Endothelial cell of umbilical vein (primary cell): ENCODE measurements at regions not wholly inside any gene's neighbourhood (a gene's known extent, or its start where the extent isn't known, plus 50 kb on each side); places are given as distances from the start of the nearest gene placed in this dataset.

ENCODE experiments used
- BruUV-seq: library from RNA; stranded (reverse); fragments of 400-500 nt; replicated peaks from 2 replicates; lab custom pipeline; 2021; lab: Mats Ljungman, UMichigan
- CTCF ChIA-PET: fragments of 300-600, 350-600 bp; sonication (Branson Sonifier 250); formaldehyde crosslinking; loops from one replicate; lab custom pipeline; 2021; ENCODE audit warnings: antibody characterized with exemption, inconsistent platforms; lab: Charles Lee
- POLR2A ChIA-PET: fragments of 300-600, 350-600 bp; sonication (Branson Sonifier 250); formaldehyde crosslinking; loops from one replicate; lab custom pipeline; 2021; ENCODE audit warnings: antibody characterized with exemption, inconsistent platforms; lab: Charles Lee
- DNase-seq: peaks from one replicate; pipeline ENCODE4 v3.0.0-alpha.2; 2011; ENCODE audit warnings: low read depth, low spot score
- FAIRE-seq: peaks from 2 replicates; lab custom pipeline; 2011; peaks lifted over from hg19 to GRCh38; lab: Jason Lieb, UNC
- H2AFZ ChIP-seq: 2 replicates; pipeline ENCODE4 v1.6.0; 2012; ENCODE audit warnings: low read depth, low read length, control low read depth, inconsistent platforms
- H3K27ac ChIP-seq: 2 replicates; pipeline ENCODE4 v1.5.1; 2011; ENCODE audit warnings: low read depth, mild to moderate bottlenecking, control low read depth, low read length, moderate library complexity; ENCODE audit not compliant: insufficient read depth
- H3K27me3 ChIP-seq, 2 experiments: 2 replicates each; pipeline versions ENCODE4 v1.6.0 to v1.6.1; 2011; ENCODE audit warnings: low read length in 2 of 2, mixed read lengths in 1 of 2; ENCODE audit not compliant: control insufficient read depth in 2 of 2, insufficient read depth in 2 of 2
- H3K36me3 ChIP-seq, 2 experiments: 2 replicates in 1 of 2; 3 replicates in 1 of 2; pipeline ENCODE4 v1.5.1; 2011; ENCODE audit warnings: low read length in 2 of 2, mild to moderate bottlenecking in 1 of 2, moderate library complexity in 1 of 2; ENCODE audit not compliant: control insufficient read depth in 2 of 2, insufficient read depth in 2 of 2; ENCODE audit errors: extremely low read depth in 1 of 2
- H3K4me1 ChIP-seq: 3 replicates; pipeline ENCODE4 v1.5.1; 2011; ENCODE audit warnings: mild to moderate bottlenecking, low read length; ENCODE audit not compliant: control insufficient read depth, insufficient read depth; ENCODE audit errors: extremely low read depth
- H3K4me2 ChIP-seq: 2 replicates; pipeline ENCODE4 v1.6.1; 2011; ENCODE audit warnings: low read length, control low read depth, mixed read lengths; ENCODE audit not compliant: insufficient read depth
- H3K4me3 ChIP-seq, 3 experiments: fragments of 200-600 bp in 1 of 3; sonication (generic), shearing (Covaris generic) in 1 of 3; replicated peaks in 1 of 3; 2 replicates each; pipeline ENCODE4 v1.5.1; 2011 to 2016; ENCODE audit warnings: control low read depth in 3 of 3, low read length in 3 of 3, mild to moderate bottlenecking in 2 of 3, inconsistent platforms in 1 of 3, low read depth in 1 of 3, moderate library complexity in 1 of 3; ENCODE audit not compliant: insufficient read depth in 1 of 3
- H3K79me2 ChIP-seq: 2 replicates; pipeline ENCODE4 v1.6.0; 2012; ENCODE audit warnings: low read length, inconsistent platforms; ENCODE audit not compliant: control insufficient read depth, insufficient read depth
- H3K9ac ChIP-seq: replicated peaks from 2 replicates; pipeline ENCODE3; 2011; ENCODE audit warnings: low read length, control low read depth; ENCODE audit not compliant: insufficient read depth; ENCODE audit errors: extremely low read depth
- H3K9me1 ChIP-seq: replicated peaks from 3 replicates; pipeline ENCODE4 v1.6.0; 2011; ENCODE audit warnings: mild to moderate bottlenecking, low read length; ENCODE audit not compliant: control insufficient read depth, insufficient read depth; ENCODE audit errors: extremely low read depth
- H3K9me3 ChIP-seq: replicated peaks from 2 replicates; pipeline ENCODE4 v1.5.1; 2012; ENCODE audit warnings: low read length, inconsistent platforms; ENCODE audit not compliant: control insufficient read depth, insufficient read depth
- H4K20me1 ChIP-seq: replicated peaks from 2 replicates; pipeline ENCODE3; 2011; ENCODE audit warnings: mild to moderate bottlenecking, low read length; ENCODE audit not compliant: control insufficient read depth, insufficient read depth; ENCODE audit errors: extremely low read depth
- EZH2 ChIP-seq: IDR thresholded peaks from 2 replicates; pipeline ENCODE4 v1.6.1; 2012; ENCODE audit warnings: borderline replicate concordance, low read depth, mild to moderate bottlenecking, moderate library complexity, low read length, inconsistent platforms; ENCODE audit not compliant: severe bottlenecking
- FOS ChIP-seq: IDR thresholded peaks from 2 replicates; pipeline ENCODE4 v1.6.1; 2011; ENCODE audit warnings: mild to moderate bottlenecking, low read length, moderate library complexity, borderline replicate concordance; ENCODE audit not compliant: insufficient read depth
- GATA2 ChIP-seq: IDR thresholded peaks from 2 replicates; pipeline ENCODE4 v1.7.0; 2011; ENCODE audit warnings: low read depth, mild to moderate bottlenecking, moderate library complexity, mixed read lengths, low read length; ENCODE audit not compliant: insufficient read length, insufficient read depth
- JUN ChIP-seq: IDR thresholded peaks from 2 replicates; pipeline ENCODE4 v1.6.1; 2011; ENCODE audit warnings: borderline replicate concordance, low read depth; ENCODE audit not compliant: insufficient read length, insufficient read depth
- MYC ChIP-seq: IDR thresholded peaks from one replicate; pipeline ENCODE4 v1.6.1; 2011; ENCODE audit warnings: mild to moderate bottlenecking, low read depth, low read length
- POLR2A ChIP-seq: IDR thresholded peaks from 2 replicates; pipeline ENCODE4 v1.6.1; 2012; ENCODE audit warnings: low read depth, mild to moderate bottlenecking, control low read depth, low read length
- POLR2AphosphoS5 ChIP-seq: IDR thresholded peaks from 2 replicates; pipeline ENCODE4 v1.6.1; 2012; ENCODE audit warnings: low read depth, mild to moderate bottlenecking, control low read depth, low read length, moderate library complexity; ENCODE audit not compliant: insufficient read depth
- dilution Hi-C: fragments of 300-500 bp; cut with MboI; formaldehyde crosslinking; loops from one replicate; pipeline ENCODE4 v1.15.0; 2019; ENCODE audit warnings: low sequenced_read_pairs; ENCODE audit not compliant: extremely low pct_ligation_motif_present
- intact Hi-C: fragments of 100-400 bp; cut with micrococcal nuclease; formaldehyde crosslinking; loops from one replicate; pipeline ENCODE4 v1.10.0; 2022
- TF ChIP-seq, protein P1 (sequence below): IDR thresholded peaks from 2 replicates; pipeline ENCODE4 v1.6.1; 2011; ENCODE audit not compliant: insufficient read depth, insufficient read length
- TF ChIP-seq, protein P2 (sequence below), 2 donors: IDR thresholded peaks; 1 replicate in 1 of 2; 2 replicates in 1 of 2; pipeline ENCODE4 v1.5.1; 2011; ENCODE audit warnings: low read length in 2 of 2, mild to moderate bottlenecking in 2 of 2, moderate library complexity in 2 of 2, control low read depth in 1 of 2, inconsistent platforms in 1 of 2, low read depth in 1 of 2; ENCODE audit not compliant: insufficient read depth in 1 of 2; ENCODE audit errors: extremely low read depth in 1 of 2

DNA sequence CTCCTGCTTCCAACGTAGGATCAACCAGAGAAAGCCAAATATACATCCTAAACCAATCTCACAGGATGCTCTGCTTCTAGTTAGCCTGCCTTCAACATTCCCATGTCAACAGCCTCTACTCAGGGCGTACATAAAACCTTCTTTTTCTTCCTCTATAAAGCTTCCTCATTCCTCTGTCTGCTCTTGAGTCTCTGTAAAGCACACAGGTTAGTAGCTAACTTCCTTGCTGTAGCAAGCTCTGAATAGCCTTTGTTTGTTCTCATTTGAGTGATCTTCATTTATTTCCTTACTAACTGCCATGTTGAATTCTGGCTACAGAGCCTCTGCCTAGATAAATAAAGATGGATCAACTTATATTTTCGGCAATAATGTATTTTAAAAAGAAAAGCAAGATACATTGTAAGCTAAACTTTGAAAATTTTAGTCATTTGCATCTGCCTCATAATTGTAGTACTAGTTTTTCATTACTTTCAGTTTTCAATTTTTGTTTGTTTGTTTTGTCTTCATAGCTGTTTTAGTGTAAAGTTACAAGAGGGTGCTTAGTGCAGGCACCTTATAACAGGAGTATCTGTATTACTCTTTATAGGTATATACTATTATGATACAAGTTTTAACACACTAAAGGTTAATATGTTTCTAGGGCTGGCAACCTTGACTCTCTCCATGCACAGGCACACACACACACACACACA is 498.2 kb downstream of the PYDC2 start:
- FAIRE-seq: no peak
- no peak for TF ChIP-seq JUN
- TF ChIP-seq GATA2: no peak
- TF ChIP-seq POLR2A: no peak
- Histone ChIP-seq H3K9me3 (no peaks in the 10 kb centered on the region), H3K36me3 (no peaks in the 10 kb centered on the region), H3K27me3 (no peaks in the 10 kb centered on the region), H3K4me2 (no peak overlapping the region), H3K9ac (no peak overlapping the region), H2AFZ (no peak overlapping the region), H3K4me3 (no peak overlapping the region), H3K79me2 (no peaks in the 10 kb centered on the region), H3K9me1 (no peaks in the 10 kb centered on the region), H3K4me1 (peaks cover 5% of the 10 kb centered on the region), H3K27ac (no peak overlapping the region), H4K20me1 (no peaks in the 10 kb centered on the region)
- no peak for DNase-seq
- POLR2A ChIA-PET: no interaction called here
- CTCF ChIA-PET: no interaction called here
- intact Hi-C loops: no loop called here
- dilution Hi-C loops: no loop called here
- BruUV-seq: no TSS peak

DNA sequence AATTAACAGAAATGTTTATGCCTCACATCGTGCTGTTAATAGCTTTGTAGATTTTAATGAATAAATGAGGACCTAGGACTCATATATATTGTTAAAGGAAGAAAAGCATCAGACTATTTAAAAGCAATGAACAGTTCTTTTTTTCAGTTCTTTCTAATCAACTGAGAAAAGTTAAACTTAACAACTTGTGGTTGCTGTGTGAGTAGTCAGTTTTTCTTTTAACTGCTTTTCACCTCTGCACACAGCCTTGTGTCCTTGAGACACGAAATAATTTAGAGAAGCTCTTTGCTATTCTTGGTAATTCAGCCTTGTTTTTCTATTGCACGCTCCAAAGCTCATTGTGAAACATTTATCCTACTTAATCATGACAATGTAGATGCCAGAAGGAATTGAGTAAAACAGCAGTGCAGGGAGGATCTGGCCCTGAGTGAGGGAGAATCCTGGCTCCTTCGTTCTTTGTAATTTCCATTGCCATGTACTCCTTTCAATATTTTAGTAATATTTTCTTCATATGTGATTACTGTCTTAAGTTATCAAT is 499.0 kb downstream of the PYDC2 start:
- Histone ChIP-seq H3K9ac (no peak overlapping the region), H3K36me3 (no peaks in the 10 kb centered on the region), H3K27me3 (no peaks in the 10 kb centered on the region), H3K4me2 (no peak overlapping the region), H3K27ac (no peak overlapping the region), H4K20me1 (no peaks in the 10 kb centered on the region), H2AFZ (no peak overlapping the region), H3K9me1 (no peaks in the 10 kb centered on the region), H3K4me3 (no peak overlapping the region), H3K4me1 (peaks cover 5% of the 10 kb centered on the region), H3K79me2 (no peaks in the 10 kb centered on the region), H3K9me3 (no peaks in the 10 kb centered on the region)
- TF ChIP-seq MYC (no peak), FOS (no peak), POLR2AphosphoS5 (no peak), GATA2 (no peak), EZH2 (no peak), POLR2A (no peak), JUN (no peak)
- TF ChIP-seq, protein P1, sequence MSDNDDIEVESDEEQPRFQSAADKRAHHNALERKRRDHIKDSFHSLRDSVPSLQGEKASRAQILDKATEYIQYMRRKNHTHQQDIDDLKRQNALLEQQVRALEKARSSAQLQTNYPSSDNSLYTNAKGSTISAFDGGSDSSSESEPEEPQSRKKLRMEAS: no peak
- TF ChIP-seq, protein P2, sequence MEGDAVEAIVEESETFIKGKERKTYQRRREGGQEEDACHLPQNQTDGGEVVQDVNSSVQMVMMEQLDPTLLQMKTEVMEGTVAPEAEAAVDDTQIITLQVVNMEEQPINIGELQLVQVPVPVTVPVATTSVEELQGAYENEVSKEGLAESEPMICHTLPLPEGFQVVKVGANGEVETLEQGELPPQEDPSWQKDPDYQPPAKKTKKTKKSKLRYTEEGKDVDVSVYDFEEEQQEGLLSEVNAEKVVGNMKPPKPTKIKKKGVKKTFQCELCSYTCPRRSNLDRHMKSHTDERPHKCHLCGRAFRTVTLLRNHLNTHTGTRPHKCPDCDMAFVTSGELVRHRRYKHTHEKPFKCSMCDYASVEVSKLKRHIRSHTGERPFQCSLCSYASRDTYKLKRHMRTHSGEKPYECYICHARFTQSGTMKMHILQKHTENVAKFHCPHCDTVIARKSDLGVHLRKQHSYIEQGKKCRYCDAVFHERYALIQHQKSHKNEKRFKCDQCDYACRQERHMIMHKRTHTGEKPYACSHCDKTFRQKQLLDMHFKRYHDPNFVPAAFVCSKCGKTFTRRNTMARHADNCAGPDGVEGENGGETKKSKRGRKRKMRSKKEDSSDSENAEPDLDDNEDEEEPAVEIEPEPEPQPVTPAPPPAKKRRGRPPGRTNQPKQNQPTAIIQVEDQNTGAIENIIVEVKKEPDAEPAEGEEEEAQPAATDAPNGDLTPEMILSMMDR (IDR thresholded peaks at IDR 0.05; ENCODE audit: extremely low read depth in 1 of 2, insufficient read depth in 1 of 2, low read depth in 1 of 2, low read length in 2 of 2): no peak
- ChIA-PET POLR2A (no interaction called here), CTCF (interaction anchor here (0.7 to 1.5 kb wide), 2 partner anchors 123 to 463 kb away, joined by 3 to 4 read pairs; no protein-coding TSS in a partner anchor)
- BruUV-seq: no TSS peak
- dilution Hi-C loops (no loop called here), intact Hi-C loops (no loop called here)
- FAIRE-seq (no peak), DNase-seq (no peak)
